SU-DHL-6 (cell line): ENCODE measurements at regions not wholly inside any gene's neighbourhood (a gene's known extent, or its start where the extent isn't known, plus 50 kb on each side); places are given as distances from the start of the nearest gene placed in this dataset.

ENCODE experiments used
- CTCF ChIP-seq: fragments of 200-600 bp; sonication (generic); IDR thresholded peaks from one replicate; pipeline ENCODE4 v1.5.1; 2017; ENCODE audit warnings: antibody characterized with exemption, mild to moderate bottlenecking, low read length, moderate library complexity; ENCODE audit not compliant: insufficient read depth, poor library complexity, severe bottlenecking
- EZH2phosphoT487 ChIP-seq: fragments of 200-600 bp; sonication (generic), shearing (Covaris generic); conservative IDR thresholded peaks from 2 replicates; pipeline ENCODE4 v1.6.1; 2018; ENCODE audit warnings: mild to moderate bottlenecking, antibody characterized with exemption, low read length, moderate library complexity, mixed read lengths

DNA sequence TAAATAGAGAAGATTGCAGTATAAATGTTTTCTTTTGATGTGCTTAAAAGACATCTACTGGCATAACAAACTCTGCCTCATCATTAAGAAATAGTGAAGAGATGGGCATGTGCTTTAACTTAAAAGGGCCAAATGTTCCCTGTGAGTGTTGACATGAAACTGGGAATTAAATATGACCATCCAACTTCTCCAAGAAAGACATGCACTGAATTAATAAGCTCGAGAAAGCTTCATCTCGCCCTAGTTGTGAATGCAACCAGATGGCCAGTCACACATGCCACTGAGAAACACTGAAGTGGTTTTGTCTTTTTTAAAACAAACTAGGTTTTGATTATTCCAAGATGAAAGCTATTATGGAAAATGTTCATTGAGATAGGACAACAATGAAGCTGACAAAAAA lies 479.2 kb downstream of the RIT2 start:
- TF ChIP-seq CTCF: no peak
- TF ChIP-seq EZH2phosphoT487: no peak
